GM19463 (cell line): ENCODE measurements at regions not wholly inside any gene's neighbourhood (a gene's known extent, or its start where the extent isn't known, plus 50 kb on each side); places are given as distances from the start of the nearest gene placed in this dataset.

Experiments
- ATAC-seq: cut with Tn5 transposase; IDR thresholded peaks from one replicate; pipeline ENCODE4 v1.9.1; 2021; ENCODE audit warnings: mild to moderate bottlenecking, moderate library complexity; ENCODE audit not compliant: unreplicated experiment

DNA sequence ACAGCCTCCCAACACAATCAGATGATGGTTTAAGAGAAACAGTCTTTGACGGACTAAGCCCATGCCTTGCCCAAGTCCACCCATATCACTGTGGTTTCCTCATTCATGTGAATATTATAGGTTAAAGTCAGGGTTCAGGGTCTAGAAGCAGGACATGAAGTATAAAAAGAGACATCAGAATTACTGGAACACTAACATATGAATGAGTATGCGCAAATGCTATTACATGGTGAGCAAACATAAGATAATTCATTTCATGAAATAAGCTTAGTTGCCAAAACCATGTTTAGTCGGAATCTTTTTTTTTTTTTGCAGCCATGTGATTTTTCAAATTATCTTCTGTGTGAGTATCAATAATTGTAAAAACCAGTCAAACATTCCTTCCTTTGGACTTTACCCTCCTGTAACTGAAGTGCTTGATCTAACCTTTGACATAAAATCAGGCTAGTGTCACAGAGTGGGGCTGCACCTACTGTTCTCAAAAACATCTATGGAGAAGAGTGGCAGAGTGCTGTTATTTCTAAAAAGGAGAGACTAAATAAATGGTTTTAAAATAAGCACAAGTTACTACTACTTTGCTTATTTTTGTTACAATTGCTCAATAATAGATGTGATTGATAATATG is 84.9 kb upstream of the NRIP1 start:
- ATAC-seq = no peak

DNA sequence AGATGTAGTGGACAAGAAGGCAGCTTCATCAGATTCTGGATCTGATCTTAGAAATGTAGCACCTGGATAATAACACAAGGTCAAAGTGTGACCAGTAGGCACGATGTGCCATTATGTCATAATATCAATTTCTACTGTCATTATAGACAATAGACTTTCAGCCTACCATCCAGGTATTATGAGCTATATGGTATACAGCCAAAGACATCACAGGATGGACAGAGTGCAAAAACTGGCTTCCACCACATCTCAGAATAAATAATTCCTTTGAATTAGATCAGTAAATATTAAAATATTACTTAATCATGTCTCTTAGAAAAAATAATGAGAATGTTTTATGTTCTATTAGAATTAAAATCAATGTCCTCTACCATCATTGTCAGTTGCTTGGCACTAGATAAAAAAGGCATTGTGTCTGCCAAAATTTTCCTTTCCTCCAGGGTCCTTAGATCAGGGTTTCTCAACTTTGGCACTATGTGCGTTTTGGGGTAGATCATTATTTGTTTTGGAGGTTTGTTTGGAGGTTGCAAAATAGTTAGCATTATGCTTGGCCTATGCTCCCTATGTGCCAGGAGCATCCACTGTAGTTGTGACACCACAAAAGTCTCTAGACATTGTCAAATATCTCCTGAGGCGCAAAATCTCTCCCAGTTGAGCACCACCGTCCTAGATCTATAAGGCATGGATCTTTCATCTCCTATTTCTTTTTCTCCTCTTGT is 86.7 kb upstream of the NRIP1 start:
- ATAC-seq = no peak

DNA sequence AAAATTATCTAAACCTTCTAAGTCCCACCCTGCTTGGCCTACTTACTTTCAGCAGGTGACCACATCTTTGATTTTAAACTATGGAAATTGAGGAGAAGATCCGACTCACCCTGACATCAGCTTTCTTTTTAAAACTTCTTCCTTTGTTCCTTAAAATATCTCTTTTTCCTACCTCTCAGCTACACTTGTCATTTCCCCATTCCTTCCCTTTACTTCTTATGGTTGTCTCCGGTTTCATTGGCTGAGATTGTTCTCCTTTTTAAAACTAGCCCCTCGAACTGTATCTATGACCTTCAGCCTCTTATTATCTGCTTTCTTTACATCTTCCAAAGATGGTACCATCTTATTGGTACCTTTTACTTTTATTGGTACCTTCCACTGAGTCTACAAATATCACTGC is 87.8 kb upstream of the NRIP1 start:
- no peak for ATAC-seq

DNA sequence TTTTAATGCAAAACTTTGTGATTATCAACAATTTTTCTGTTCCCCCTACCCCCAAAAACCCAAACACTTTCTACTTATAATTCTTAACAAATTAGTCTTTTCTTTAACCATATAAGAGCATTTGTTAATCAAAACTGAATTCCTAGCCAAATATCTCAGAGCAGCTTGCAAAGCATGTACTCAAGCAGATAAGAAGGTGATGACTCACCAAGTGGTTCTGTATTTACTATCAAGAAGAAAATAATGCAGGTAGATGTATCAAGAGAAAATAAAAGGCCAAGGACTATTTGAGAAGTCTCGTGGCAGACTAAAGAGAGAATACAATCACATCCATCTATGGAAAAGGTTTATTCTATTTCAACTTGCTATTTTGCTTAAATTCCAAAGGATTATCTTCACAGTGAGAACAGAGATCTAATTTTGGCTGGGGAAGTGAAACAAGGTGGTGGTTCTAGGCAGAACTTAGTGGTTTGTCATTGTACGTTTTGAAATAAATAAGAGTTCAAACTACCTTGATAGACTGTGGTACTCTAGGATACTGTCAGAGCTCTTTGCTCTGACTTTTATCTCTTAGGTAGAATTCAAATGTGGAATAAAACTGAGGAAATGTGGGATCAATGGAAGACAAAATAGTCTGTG is 94.7 kb upstream of the NRIP1 start:
- ATAC-seq = peak; percentile 48

DNA sequence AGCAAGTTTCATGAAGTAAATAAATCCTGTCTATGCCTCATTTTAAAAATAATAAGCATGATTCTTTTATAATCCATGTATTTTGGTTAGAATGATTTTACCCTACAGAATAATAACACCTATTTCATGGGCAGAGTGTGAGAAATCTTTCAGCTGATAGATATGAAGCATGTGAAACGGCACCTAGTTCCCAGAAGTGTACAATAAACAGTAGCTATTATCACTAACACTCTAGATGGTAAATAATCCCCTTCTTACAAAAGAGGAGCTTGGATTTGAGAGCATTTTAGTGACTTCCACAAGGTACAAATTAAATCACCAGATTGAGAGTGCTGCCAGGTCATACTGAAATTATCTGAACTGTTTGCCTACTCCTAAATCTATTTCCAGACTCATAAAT is 95.3 kb upstream of the NRIP1 start:
- ATAC-seq = no peak

DNA sequence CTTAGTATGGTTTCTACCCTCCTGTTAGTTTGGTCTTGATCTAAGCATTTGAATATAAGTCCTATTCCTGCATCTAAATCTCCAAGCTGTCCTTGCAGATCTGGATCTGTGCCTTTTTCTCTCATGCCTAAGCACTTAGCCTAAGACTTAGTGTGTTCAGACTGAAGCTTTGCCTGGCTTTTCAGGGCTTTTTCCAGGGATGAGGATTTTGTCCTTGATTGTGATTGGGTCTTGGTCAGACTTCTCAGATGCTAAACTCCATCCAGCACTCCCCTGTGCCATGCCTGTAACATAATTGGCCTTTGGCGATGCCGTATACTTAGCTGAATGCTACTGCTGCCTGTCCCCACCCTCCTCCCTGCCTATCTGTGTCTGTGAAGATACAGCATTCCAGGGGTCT is 98.1 kb upstream of the NRIP1 start:
- no peak for ATAC-seq

DNA sequence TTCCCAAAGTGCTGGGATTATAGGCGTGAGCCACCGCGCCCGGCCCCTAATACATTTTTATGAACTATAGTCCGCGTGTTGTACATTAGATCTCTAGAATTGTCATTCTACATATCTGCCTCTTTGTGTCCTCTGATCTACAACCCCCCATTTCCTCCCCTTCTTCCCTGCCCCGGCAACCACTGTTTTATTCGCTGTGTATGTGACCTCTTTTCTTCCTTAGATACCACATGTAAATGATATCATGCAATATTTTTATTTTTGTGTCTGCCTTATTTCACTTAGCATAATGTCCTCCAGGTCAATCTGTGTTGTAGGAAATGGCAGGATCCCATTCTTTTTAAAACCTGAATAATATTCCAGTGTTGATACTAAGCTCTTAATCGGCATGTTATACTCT is 99.5 kb upstream of the NRIP1 start:
- no peak for ATAC-seq

DNA sequence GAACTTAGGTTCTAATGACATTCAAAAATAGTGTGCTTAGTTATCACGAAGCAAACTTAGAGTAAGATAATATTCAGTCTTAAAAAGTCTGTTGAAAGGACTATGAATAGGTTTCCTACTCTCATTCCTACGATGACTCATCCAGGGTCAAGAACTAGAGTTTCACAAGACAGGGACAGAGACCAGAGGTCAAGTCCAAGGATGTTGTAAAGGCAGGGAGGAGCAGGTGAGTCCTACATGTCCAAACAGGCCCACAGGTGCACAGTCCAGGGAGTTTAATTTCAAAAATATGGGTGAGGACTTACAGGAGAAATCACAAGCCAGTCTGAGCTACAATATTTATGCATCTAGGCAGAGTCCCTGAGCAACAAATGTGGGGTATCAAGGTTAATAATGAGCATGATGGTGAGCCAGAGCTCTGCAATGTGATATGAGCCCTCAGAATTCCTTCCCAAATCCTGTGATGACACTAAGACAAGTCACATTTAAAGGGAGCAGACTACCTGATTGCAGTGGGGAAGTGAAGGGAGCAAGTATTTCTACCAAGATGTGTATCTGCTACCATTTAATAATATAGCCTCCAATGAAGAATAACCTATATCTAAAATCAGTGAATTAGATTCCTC is 100.0 kb upstream of the NRIP1 start:
- no peak for ATAC-seq

DNA sequence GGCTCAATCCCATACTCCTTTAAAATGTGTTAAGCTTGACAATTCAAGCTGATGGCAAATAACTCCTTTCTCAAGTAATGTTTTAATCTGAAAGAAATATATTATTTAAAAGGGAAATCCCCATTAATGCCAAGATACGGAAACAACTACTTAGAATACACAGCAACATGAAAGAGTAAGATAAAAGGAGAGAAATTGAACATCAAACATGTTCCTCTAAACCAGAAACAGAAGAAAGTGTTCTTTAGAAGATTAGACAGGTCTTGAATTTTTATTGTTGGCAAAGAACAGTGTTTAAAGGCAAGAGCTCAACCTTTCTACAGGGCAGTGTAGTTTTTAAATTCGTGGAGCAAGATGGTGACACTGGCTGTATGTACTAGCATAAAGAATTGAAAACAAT is 105.8 kb upstream of the NRIP1 start:
- ATAC-seq = no peak

DNA sequence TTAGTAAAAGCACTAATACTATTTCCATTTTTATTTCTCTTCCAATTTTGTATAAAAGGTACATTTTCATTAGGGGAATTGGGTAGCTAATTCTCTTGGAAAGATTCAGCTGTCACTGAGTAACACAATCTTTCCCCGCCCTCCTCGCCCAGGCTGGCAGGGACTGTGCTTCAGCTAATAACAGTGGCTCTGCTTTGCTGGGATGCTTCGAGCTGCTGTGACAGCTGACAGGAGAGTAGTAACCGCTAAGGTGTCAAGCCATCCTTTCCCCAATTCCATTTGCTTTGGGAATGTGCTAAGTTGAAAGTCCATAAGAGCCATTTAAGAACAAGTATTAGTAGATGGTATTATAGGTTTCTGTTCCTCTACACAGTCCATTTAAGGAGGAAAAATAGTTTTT is 106.7 kb upstream of the NRIP1 start:
- ATAC-seq = no peak

DNA sequence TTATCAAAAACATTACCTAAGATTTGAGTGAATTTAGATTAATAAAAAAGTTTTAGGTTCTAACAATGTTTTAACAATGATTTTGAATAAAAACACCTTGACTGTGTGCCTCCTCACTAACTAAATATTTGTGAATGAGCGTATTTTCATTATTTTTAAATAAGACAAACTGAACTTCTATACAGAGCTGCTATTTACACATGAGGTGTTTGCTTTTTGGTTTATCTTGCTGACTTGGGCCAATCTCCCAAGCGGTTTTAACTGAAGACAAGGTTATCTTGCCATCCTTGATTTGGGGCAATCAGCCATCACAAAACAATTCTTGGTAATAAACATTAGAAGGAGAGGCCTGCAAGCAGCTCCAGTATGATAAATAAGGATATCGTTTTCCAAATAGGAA is 108.2 kb upstream of the NRIP1 start:
- no peak for ATAC-seq

DNA sequence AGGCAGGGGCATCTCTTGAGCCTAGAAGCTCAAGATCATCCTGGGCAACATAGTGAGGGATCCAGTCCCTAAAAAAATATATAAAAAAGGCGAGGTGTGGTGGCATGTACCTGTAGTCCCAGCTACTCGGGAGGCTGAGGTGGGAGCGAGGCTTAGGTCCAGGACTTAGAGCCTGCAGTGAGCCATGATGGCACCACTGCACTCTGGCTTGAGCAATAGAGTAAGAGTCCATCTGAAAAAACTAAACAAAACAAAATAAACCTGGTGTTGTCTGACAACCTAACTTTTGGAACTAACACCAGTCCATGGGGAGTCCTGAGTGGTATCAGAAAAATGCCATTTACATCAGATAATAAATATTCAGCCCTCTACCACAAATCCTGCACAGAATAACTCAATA is 110.1 kb upstream of the NRIP1 start:
- no peak for ATAC-seq

DNA sequence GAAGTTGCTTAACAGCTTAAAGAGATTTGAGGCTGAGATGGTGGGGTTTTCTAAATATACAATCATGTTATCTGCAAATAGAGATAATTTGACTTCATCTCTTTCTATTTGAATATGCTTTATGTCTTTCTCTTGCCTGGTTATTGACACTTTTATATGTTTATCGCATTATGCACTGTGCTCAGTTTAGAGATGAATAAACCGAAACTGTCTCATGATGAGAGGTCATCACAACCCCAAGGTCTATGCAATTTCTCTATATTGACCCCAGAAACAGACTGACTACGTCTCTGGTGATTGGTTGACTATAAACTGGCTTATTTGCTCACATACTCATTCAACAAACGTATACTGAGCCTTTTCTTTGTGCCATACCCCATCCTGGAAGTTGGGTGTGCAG is 117.9 kb upstream of the NRIP1 start:
- no peak for ATAC-seq

DNA sequence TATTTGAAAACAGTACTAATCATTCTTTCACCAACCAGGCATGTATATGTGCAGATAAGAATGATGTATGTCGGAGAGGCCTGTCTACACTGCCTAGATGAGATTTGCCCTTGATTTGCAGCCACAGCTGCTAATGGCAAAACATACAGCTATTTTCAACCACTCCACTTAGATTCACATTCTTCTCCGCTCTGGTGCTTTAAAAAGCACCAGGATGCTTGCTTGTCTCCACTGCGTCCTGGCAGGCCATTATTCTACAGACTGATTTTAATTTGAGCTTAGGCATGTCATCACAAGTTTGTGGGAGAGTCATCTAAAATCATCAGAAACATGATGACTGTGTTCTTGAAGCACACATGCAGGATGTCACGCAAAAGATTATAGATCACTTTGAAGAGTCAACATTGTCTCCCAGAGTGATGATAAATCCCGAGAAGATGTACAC is 119.0 kb upstream of the NRIP1 start:
- ATAC-seq = no peak

DNA sequence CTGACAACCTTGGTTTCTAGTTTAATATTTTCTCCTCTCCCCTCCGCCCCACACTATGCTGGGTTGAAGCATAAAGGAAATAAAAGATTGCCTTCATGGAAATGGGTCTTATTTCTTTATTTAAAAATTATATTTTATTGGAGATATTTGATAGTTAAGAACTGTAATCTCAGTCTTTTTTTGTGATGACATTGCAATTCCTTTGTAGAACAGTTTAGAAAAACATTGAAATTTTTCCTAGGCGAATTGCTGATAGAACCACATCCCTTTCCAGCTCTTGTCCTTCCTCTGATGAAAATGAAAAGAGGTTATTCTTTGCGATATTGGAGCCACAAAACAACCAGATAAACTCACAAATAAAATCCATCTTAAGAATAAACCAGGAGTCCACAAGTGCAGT is 125.6 kb upstream of the NRIP1 start:
- no peak for ATAC-seq

DNA sequence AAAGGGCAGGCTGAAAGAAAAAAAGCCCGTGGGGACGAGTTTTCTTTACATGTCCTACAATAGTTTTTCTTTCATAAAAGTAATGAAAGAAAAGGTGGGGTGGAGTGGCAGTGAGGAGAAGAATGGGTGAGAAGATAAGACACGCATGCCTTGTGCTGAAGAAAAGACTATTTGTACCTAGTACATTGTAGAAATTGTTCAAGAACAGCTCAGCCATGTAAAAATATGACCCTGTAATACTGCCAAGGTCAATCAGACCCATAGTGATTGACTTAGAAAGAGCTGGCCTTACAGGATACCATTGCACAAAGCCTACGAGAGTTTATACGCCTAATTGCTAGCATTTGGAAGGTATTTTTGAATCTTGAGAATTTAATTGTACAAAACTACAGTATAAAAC is 126.0 kb upstream of the NRIP1 start:
- no peak for ATAC-seq

DNA sequence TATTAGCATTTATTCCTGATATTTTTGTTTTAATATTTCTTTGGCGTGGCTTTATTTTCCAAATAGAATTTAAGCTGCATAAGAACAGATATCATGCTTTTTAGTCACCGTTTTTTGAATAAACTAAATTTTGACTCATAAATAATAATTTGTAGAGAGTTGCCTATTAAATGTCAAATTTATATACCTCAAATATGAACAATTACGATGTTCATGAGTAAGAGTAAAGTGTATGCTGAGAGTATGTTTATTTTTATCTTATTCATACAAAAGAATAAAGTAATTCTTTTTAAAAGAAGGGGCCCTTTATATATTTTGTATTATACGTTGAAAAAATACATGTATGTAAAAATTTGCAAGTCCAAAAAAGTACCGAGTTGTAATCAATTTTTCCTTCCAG is 126.5 kb upstream of the NRIP1 start:
- ATAC-seq = no peak

DNA sequence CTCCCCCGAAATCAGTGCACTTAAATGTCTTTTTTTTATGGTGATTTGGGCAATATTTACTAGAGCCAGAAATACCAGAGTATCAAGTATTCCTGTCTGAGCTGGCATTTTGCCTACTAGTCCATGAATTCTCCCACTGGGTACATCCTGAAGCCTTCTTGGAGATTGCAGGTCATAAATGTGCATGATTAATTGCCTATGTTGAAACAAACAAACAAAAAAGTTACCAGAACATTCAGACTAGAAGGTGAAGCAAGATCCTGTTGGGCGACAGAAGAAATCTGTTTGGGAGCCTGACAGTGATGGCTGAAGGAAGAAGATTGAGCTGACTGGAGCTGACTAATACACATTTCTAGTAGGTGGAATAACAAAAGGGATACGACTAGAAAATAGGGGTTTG is 127.4 kb upstream of the NRIP1 start:
- no peak for ATAC-seq

DNA sequence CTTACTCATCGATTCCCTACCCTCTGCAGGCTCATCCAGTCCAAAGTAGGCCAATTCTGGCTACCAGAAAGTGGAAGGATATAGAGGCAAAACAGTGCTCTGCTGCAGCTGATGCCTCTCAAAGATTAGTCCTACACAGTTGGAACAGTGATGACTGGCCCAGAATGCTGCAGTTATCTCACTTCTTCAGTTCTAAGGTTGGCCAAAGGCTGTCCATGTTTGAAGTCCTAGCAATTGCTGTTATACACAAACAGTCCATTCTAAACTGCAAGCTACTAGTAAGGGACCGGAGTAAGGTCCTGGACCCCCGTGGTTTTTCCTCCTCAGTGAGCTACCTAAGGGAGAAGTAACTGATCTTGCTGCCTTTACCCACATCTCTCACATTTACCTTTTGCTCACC is 129.1 kb upstream of the NRIP1 start:
- no peak for ATAC-seq

DNA sequence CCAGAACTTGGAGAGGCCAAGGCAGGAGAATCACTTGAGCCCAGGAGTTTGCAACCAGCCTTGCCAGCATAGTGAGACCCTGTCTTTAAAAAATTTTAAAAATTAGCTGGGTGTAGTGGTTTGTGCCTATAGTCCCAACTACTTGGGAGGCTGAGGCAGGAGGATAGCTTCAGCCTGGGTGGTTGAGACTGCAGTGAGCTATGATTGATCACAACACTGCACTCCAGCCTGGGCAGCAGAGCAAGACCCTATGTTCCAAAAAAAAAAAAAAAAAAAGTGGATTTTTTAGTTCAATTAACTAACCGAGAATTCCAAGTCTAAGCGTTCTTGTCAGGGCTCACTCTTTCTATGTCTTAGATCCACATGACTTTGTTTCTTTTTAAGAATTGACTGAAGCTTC is 130.3 kb upstream of the NRIP1 start:
- no peak for ATAC-seq

DNA sequence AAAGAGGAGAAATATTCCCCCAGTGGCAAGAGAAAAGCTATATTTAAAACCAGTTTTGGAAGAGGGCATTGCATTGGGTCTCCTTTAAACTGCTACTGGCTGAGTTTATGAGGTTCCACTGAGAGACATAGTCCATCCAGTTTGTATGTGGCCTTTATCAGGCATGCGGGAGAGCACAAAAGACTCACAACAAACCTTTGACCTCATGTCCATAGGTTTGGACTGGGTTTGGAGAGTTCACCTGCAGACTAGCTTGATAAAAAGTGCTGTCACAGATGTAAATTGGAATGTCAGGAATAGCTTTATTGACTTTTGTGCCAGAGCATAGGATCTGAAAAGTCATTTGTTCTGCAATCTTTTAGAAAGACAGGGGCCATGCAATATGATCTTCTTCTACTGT is 131.0 kb upstream of the NRIP1 start:
- no peak for ATAC-seq

DNA sequence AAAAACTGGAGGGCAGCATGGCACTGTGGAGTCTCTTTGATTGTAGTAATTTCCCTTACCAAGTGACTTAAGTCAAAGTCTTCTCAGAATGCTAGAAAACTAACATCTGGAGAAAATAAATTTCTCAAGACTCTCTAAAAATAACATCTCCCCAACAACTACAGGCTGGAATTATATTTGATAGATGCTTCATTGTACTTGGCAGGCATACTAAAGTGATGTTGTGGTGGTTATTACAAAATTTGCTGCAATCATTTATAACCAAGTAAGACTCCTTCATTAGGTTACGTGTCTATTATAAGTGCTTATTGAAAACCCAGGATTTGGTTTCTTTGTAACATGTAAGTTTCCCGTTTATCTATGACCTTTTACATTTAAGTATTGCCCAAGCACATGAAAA is 132.9 kb upstream of the NRIP1 start:
- no peak for ATAC-seq
